ENCODE measurements at regions not wholly inside any gene's neighbourhood (a gene's known extent, or its start where the extent isn't known, plus 50 kb on each side); places are given as distances from the start of the nearest gene placed in this dataset.
"Not testable (repeated sequence)": the region's sequence is repeated elsewhere in the genome, so short reads cannot be mapped to it uniquely, and the experiment has no call there.

GRCh38 chr4:49156309-49156708 lies 170.2 kb downstream of the CWH43 start:
- not testable (repeated sequence) for TF ChIP-seq ZNF121 (CRISPR knock-in tag; IDR thresholded peaks at IDR 0.05); CTCF (IDR thresholded peaks at IDR 0.05); ZNF232 (CRISPR knock-in tag; IDR thresholded peaks at IDR 0.05); ATF1 (CRISPR knock-in tag; IDR thresholded peaks at IDR 0.05); SP1 (CRISPR knock-in tag; conservative IDR thresholded peaks at IDR 0.05); ZNF425 (CRISPR knock-in tag; conservative IDR thresholded peaks at IDR 0.05); ERG (CRISPR knock-in tag; IDR thresholded peaks at IDR 0.05); FOXK1 (CRISPR knock-in tag; IDR thresholded peaks at IDR 0.05); NFE2L1 (CRISPR knock-in tag; IDR thresholded peaks at IDR 0.05); SMAD4 (CRISPR knock-in tag; IDR thresholded peaks at IDR 0.05); E2F4 (CRISPR knock-in tag; IDR thresholded peaks at IDR 0.05; ENCODE audit: borderline replicate concordance, low read depth); ZNF416 (CRISPR knock-in tag; IDR thresholded peaks at IDR 0.05)

Measured in WTC11 (cell line).